HepG2 (cell line): ENCODE measurements at regions not wholly inside any gene's neighbourhood (a gene's known extent, or its start where the extent isn't known, plus 50 kb on each side); places are given as distances from the start of the nearest gene placed in this dataset.

Source experiments
- AHDC1 ChIP-seq: sonication (generic); formaldehyde crosslinking; IDR thresholded peaks from 2 replicates; pipeline ENCODE4 v1.5.1; 2020; ENCODE audit warnings: mild to moderate bottlenecking, missing genetic modification reagents, borderline replicate concordance
- HOMEZ ChIP-seq: IDR thresholded peaks from 2 replicates; pipeline ENCODE4 v1.6.1; 2016; ENCODE audit warnings: low read depth
- ISL2 ChIP-seq: sonication (generic); formaldehyde crosslinking; IDR thresholded peaks from 2 replicates; pipeline ENCODE4 v1.5.0; 2020; ENCODE audit warnings: missing genetic modification reagents
- MIXL1 ChIP-seq: IDR thresholded peaks from 2 replicates; pipeline ENCODE4 v1.6.1; 2016
- PAXIP1 ChIP-seq: sonication (generic); formaldehyde crosslinking; conservative IDR thresholded peaks from 2 replicates; pipeline ENCODE4 v1.4.0; 2020; ENCODE audit warnings: mild to moderate bottlenecking, missing genetic modification reagents, moderate library complexity
- REXO4 ChIP-seq: sonication (generic); formaldehyde crosslinking; IDR thresholded peaks from 2 replicates; pipeline ENCODE4 v1.8.0; 2022; ENCODE audit warnings: missing genetic modification reagents, mild to moderate bottlenecking, borderline replicate concordance
- TFE3 ChIP-seq: IDR thresholded peaks from 2 replicates; pipeline ENCODE4 v1.6.1; 2016
- ZBTB44 ChIP-seq: sonication (generic); formaldehyde crosslinking; IDR thresholded peaks from 2 replicates; pipeline ENCODE4 v1.4.0; 2020; ENCODE audit warnings: missing genetic modification reagents
- ZNF281 ChIP-seq: sonication (generic); formaldehyde crosslinking; IDR thresholded peaks from 2 replicates; pipeline ENCODE4 v1.4.0; 2020; ENCODE audit warnings: missing genetic modification reagents, borderline replicate concordance

- TF ChIP-seq AHDC1 (CRISPR knock-in tag): peak; percentile 30; the same call in 1 of the 2 replicates
- TF ChIP-seq MIXL1: no peak
- peak; percentile 79 for TF ChIP-seq PAXIP1 (CRISPR knock-in tag)
- TF ChIP-seq ZBTB44: no peak
- peak; percentile 49; the same call in 1 of the 2 replicates for TF ChIP-seq ISL2
- TF ChIP-seq REXO4 (CRISPR knock-in tag): no peak
- no peak for TF ChIP-seq TFE3 (CRISPR knock-in tag)
- TF ChIP-seq ZNF281 (CRISPR knock-in tag): peak; percentile 82; the same call in 1 of the 2 replicates
- 0 out of 2 replicates have a peak, but pooled peaks have one; percentile 39 for TF ChIP-seq HOMEZ (CRISPR knock-in tag)
These were observed 320.6 kb downstream of the FOXO1 start (continued) for GRCh38 chr13:40345654-40346372.
